Panc1 (cell line): ENCODE measurements at regions not wholly inside any gene's neighbourhood (a gene's known extent, or its start where the extent isn't known, plus 50 kb on each side); places are given as distances from the start of the nearest gene placed in this dataset.

Source experiments
- ATAC-seq: fragments of 200-7000 bp; cut with Tn5 transposase; 2 replicates; pipeline ENCODE4 v1.9.1; 2020; ENCODE audit warnings: mild to moderate bottlenecking, moderate library complexity
- BruUV-seq: library from RNA; stranded (reverse); fragments of 400-500 nt; replicated peaks from 2 replicates; lab custom pipeline; 2021; lab: Mats Ljungman, UMichigan
- CTCF ChIA-PET: fragments of 300-600 bp; sonication (Branson Sonifier 250); formaldehyde crosslinking; loops from one replicate; lab custom pipeline; 2022; ENCODE audit warnings: antibody characterized with exemption; lab: Charles Lee
- POLR2A ChIA-PET: fragments of 300-600 bp; sonication (Branson Sonifier 250); formaldehyde crosslinking; loops from one replicate; lab custom pipeline; 2022; ENCODE audit warnings: antibody characterized with exemption; lab: Charles Lee
- DNase-seq: peaks from one replicate; pipeline ENCODE4 v3.0.0-alpha.2; 2010; ENCODE audit warnings: low read depth, low spot score
- H3K27ac ChIP-seq: 2 replicates; pipeline ENCODE4 v1.5.1; 2011; ENCODE audit warnings: mild to moderate bottlenecking, low read length, inconsistent platforms
- H3K27me3 ChIP-seq: fragments of 200-500 bp; sonication (Bioruptor generic); 2 replicates; pipeline ENCODE4 v1.6.0; 2014; ENCODE audit warnings: low read length, inconsistent platforms; ENCODE audit not compliant: control insufficient read depth, insufficient read depth
- H3K36me3 ChIP-seq: fragments of 200-500 bp; sonication (Bioruptor generic); 2 replicates; pipeline ENCODE4 v1.5.1; 2014; ENCODE audit warnings: inconsistent platforms, mild to moderate bottlenecking, low read length, moderate library complexity; ENCODE audit not compliant: control insufficient read depth, insufficient read depth
- H3K4me1 ChIP-seq: 2 replicates; pipeline ENCODE4 v1.5.1; 2011; ENCODE audit warnings: inconsistent platforms, mild to moderate bottlenecking, low read length, moderate library complexity; ENCODE audit not compliant: control insufficient read depth, insufficient read depth
- H3K4me3 ChIP-seq, 2 experiments: 2 replicates each; pipeline ENCODE4 v1.5.1; 2011 to 2012; ENCODE audit warnings: low read depth in 2 of 2, low read length in 2 of 2, mild to moderate bottlenecking in 2 of 2, inconsistent platforms in 1 of 2, moderate library complexity in 1 of 2
- H3K9me3 ChIP-seq: fragments of 200-500 bp; sonication (Bioruptor generic); 2 replicates; pipeline ENCODE4 v1.5.1; 2014; ENCODE audit warnings: low read depth, mild to moderate bottlenecking, inconsistent platforms, low read length, moderate library complexity; ENCODE audit not compliant: control insufficient read depth, insufficient read depth
- CTCF ChIP-seq: fragments of 450-650 bp; IDR thresholded peaks from 2 replicates; pipeline ENCODE4 v1.5.1; 2017; ENCODE audit warnings: mild to moderate bottlenecking
- POLR2AphosphoS5 ChIP-seq: IDR thresholded peaks from 2 replicates; pipeline ENCODE4 v1.6.1; 2012; ENCODE audit warnings: mild to moderate bottlenecking, low read depth, low read length, moderate library complexity
- SIN3A ChIP-seq: IDR thresholded peaks from 2 replicates; pipeline ENCODE4 v1.6.1; 2012; ENCODE audit warnings: low read depth, mild to moderate bottlenecking, low read length, moderate library complexity, borderline replicate concordance; ENCODE audit not compliant: insufficient read depth
- TCF7L2 ChIP-seq: IDR thresholded peaks from 2 replicates; pipeline ENCODE4 v1.6.1; 2011; ENCODE audit warnings: mild to moderate bottlenecking, low read depth, low read length, inconsistent platforms
- in situ Hi-C: cut with HindIII; loops from 2 replicates; pipeline ENCODE4 v1.10.0; 2016; ENCODE audit warnings: low sequenced_read_pairs, low pct_unique_long_range_greater_than_20kb
- intact Hi-C: fragments of 100-400 bp; cut with micrococcal nuclease; formaldehyde crosslinking; loops from one replicate; pipeline ENCODE4 v1.10.0; 2022; ENCODE audit not compliant: unreplicated experiment
- TF ChIP-seq, protein P1 (sequence below), 2 experiments: IDR thresholded peaks; 2 replicates each; pipeline ENCODE4 v1.6.1; 2011 to 2012; ENCODE audit warnings: low read depth in 2 of 2, control low read depth in 1 of 2, low read length in 1 of 2, mild to moderate bottlenecking in 1 of 2, moderate library complexity in 1 of 2; ENCODE audit not compliant: insufficient read depth in 1 of 2

GRCh38 chr6:105769197-105769596 is 316.9 kb upstream of the PRDM1 start:
- intact Hi-C loops: no loop called here
- no peak for ATAC-seq
- H3K4me1 ChIP-seq: no peaks in the 10 kb centered on the region
- no peak for DNase-seq
- TF ChIP-seq, protein P1, sequence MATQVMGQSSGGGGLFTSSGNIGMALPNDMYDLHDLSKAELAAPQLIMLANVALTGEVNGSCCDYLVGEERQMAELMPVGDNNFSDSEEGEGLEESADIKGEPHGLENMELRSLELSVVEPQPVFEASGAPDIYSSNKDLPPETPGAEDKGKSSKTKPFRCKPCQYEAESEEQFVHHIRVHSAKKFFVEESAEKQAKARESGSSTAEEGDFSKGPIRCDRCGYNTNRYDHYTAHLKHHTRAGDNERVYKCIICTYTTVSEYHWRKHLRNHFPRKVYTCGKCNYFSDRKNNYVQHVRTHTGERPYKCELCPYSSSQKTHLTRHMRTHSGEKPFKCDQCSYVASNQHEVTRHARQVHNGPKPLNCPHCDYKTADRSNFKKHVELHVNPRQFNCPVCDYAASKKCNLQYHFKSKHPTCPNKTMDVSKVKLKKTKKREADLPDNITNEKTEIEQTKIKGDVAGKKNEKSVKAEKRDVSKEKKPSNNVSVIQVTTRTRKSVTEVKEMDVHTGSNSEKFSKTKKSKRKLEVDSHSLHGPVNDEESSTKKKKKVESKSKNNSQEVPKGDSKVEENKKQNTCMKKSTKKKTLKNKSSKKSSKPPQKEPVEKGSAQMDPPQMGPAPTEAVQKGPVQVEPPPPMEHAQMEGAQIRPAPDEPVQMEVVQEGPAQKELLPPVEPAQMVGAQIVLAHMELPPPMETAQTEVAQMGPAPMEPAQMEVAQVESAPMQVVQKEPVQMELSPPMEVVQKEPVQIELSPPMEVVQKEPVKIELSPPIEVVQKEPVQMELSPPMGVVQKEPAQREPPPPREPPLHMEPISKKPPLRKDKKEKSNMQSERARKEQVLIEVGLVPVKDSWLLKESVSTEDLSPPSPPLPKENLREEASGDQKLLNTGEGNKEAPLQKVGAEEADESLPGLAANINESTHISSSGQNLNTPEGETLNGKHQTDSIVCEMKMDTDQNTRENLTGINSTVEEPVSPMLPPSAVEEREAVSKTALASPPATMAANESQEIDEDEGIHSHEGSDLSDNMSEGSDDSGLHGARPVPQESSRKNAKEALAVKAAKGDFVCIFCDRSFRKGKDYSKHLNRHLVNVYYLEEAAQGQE (IDR thresholded peaks at IDR 0.05; ENCODE audit: insufficient read depth in 1 of 2, low read depth in 2 of 2, low read length in 1 of 2): no peak
- TF ChIP-seq SIN3A: no peak
- no peak for TF ChIP-seq CTCF
- no peak for TF ChIP-seq POLR2AphosphoS5
- TF ChIP-seq TCF7L2: no peak
- in situ Hi-C loops: no loop called here
- no TSS peak for BruUV-seq
- H3K4me3 ChIP-seq: no peak overlapping the region
- H3K36me3 ChIP-seq: no peaks in the 10 kb centered on the region
- ChIA-PET POLR2A (no interaction called here), CTCF (no interaction called here)
- no peak overlapping the region for H3K27ac ChIP-seq
- H3K9me3 ChIP-seq: no peaks in the 10 kb centered on the region
- H3K27me3 ChIP-seq: no peaks in the 10 kb centered on the region

GRCh38 chr6:105767541-105767940 is 318.6 kb upstream of the PRDM1 start:
- no TSS peak for BruUV-seq
- ChIA-PET POLR2A (no interaction called here), CTCF (no interaction called here)
- Histone ChIP-seq H3K27me3 (no peaks in the 10 kb centered on the region), H3K27ac (no peak overlapping the region), H3K9me3 (no peaks in the 10 kb centered on the region), H3K36me3 (no peaks in the 10 kb centered on the region), H3K4me1 (no peaks in the 10 kb centered on the region), H3K4me3 (no peak overlapping the region)
- intact Hi-C loops (no loop called here), in situ Hi-C loops (no loop called here)
- DNase-seq (no peak), ATAC-seq (no peak)
- TF ChIP-seq, protein P1 (IDR thresholded peaks at IDR 0.05; ENCODE audit: insufficient read depth in 1 of 2, low read depth in 2 of 2, low read length in 1 of 2): no peak
- TF ChIP-seq POLR2AphosphoS5 (no peak), SIN3A (no peak), TCF7L2 (no peak), CTCF (no peak)
